NCI-H748 (cell line): ENCODE measurements at regions not wholly inside any gene's neighbourhood (a gene's known extent, or its start where the extent isn't known, plus 50 kb on each side); places are given as distances from the start of the nearest gene placed in this dataset.

Experiments used
- DNase-seq: peaks from one replicate; lab custom pipeline; 2025; ENCODE audit not compliant: unreplicated experiment; lab: John Stamatoyannopoulos, UW

- no peak for DNase-seq
Observed at GRCh38 chr7:85602196-85602595, 415.3 kb upstream of the SEMA3D start.

- DNase-seq: no peak
Observed at GRCh38 chr7:85600395-85600794, 413.5 kb upstream of the SEMA3D start.

- no peak for DNase-seq
Observed at GRCh38 chr7:85596827-85597226, 410.0 kb upstream of the SEMA3D start.

GRCh38 chr7:85595750-85596178 is 408.9 kb upstream of the SEMA3D start:
- no peak for DNase-seq

- DNase-seq: no peak
Observed at GRCh38 chr7:85593355-85593754, 406.5 kb upstream of the SEMA3D start.

DNA sequence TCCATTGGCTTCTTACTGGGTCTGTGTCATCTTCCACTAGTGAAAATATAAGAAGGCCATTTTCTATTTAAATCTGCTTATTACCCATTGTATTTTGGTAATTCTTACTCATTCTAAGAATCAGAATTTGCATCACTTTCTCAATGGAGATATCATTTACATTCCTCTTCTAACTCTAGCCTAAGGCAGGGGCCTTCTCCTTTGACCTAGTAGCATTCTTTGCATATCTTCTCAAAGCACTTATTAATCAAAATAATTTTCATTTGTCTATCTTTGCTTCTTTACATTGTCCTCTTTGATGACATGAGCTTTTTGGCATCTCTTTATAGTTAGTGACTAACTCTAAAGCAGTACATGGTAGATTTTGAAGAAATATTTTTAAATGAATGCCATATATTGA is 400.9 kb upstream of the SEMA3D start:
- DNase-seq: no peak

- DNase-seq: no peak
Observed at GRCh38 chr7:85586091-85586490, 399.2 kb upstream of the SEMA3D start.

DNA sequence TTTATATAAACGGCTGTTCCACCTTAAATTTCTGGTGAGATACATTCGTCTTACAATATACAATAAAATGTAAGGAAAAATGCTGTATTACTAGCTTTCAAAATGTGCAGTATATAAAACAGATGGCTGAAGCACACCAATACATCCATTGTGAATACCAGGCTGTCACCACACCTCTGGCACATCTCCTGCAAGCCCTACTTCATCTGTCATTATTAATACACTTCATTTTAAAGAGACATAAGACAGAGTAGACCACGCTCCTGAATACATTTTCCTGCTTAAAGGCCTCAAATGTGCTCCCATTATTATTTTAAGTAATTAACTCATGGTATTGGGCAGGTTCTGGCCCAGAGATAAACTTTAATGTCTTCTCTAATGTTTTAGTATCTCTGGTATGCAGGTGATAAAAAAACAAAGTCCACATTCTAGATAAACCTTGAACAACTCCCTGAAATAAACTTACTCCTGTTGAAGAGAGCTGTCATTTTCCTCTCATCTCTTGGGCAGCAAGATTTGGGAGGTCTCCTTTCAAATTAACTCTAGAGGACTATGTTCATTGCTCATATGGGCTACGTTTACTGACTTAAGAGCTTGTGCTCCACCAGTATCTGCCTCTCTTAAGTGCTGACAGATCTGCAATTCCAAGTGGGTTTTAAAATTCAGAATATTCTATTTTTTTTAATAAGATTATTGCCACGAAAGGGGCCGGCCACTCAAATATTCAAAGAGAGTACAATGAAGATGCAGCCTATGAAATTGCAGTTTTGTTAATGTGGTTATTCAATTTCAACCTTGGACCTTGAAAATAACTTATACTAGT is 396.5 kb upstream of the SEMA3D start:
- DNase-seq: no peak

DNA sequence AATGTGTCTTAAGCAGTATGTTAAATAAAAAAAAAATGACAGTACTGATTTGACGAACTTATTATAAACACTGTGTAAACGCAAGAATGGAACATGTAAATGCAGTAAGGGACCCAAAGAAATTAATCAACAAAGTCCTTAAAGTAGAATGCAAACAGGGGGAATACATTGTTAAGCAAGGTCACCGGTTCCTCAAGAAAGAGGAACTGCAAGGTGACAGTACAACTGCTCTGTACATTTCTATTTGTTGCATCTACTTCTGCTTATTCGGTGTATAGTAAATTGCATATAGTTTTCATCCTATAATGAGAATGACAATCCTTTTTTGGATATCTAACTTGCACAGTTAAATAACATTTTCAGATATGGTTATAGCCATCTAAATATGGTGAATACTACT is 387.0 kb upstream of the SEMA3D start:
- no peak for DNase-seq

DNA sequence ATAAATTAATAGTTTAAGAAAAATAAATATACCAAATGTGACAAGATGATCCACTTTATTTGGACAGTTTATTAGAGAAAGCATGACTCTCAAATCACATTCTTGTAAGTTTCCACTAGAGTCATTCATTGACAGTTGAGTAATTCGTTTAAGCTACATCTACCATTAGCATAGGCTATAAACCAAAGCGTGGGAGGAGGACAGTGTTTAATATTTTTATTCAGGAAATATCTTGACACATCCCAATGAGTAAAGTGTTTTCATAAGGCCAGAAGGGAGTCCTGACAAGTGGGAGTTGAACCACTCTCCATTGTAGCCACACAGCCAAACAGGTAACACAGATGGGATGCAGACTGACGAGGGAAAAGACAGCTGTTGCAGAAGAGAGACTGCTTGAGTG is 386.5 kb upstream of the SEMA3D start:
- DNase-seq: no peak

- DNase-seq: no peak
Observed at GRCh38 chr7:85570898-85571297, 384.0 kb upstream of the SEMA3D start.

DNA sequence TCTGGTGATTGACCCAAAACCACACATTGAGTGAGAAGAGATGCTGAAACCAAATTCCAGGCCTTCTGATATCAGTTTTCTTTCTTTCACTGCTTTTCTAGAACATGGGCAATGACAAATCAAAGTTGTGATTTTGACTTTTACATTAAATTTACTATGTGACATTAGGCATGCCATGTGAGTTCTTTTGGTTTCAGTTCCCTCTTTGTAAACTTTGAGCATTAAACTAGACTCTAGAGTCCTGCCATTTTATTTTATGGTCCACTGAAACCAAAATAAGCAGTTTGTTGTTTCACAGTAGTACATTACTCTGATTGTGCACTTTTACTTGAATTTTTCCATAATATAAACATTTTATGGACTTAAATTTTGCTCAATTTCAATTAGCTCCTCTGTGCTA is 381.1 kb upstream of the SEMA3D start:
- no peak for DNase-seq

- no peak for DNase-seq
Observed at GRCh38 chr7:85566095-85566794, 379.4 kb upstream of the SEMA3D start.

GRCh38 chr7:85565276-85565675 is 378.4 kb upstream of the SEMA3D start:
- no peak for DNase-seq

DNA sequence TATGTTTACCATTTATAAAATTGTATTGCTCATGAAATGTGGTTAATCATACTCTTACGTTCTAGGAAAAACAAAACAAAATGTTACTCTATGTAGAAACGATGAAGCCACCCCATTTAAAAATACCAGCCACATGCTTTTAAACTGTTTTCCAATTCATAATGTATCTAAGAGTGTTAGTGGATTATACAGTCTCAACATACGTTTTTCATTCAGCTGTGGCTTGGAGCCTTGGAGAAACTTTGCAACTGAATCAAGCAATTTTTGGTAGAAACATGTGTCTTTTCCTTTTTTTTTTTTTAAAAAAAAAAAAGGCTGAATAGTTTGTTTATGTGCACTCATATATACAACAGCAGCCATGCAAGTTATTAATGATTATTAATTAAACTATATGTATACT is 378.0 kb upstream of the SEMA3D start:
- DNase-seq: no peak

GRCh38 chr7:85561706-85562105 is 374.9 kb upstream of the SEMA3D start:
- no peak for DNase-seq

- peak; percentile 69 for DNase-seq
Observed at GRCh38 chr7:85554236-85555178, 367.7 kb upstream of the SEMA3D start.

DNA sequence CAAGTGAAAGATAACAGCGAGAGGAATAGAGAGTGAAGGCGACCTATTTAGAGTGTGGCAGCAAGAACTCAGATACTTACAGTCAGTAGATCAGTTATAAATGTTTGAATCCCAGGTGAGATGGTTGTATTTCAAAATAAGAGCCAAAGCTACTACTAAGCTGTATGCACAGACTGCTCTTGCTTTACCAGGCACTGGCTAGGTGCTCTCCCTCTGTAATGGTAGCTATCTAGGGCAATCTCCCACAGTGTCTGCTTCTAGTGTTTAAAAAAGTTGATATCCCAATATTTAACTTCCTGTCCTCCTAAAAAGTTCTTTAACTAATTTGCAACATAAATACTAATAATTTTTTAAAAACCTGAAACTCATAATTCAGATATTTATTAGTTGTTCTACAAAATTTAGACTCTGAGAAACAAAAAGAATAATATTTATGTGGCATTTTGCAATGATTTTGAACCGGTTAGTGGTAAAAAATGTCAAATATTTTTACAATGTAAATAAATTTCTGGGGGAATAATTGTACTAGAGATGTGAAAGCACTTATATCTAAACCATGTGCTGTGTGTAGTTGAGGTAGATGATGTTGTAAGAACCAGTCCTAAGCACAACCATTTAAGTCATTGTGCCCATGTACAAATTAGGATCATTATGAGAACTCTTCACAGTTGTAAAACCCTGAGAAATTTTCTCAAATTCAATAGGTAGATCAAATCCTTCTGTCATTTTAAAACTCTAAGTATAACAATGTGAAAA is 349.3 kb upstream of the SEMA3D start:
- DNase-seq: no peak

GRCh38 chr7:85529831-85530230 is 343.0 kb upstream of the SEMA3D start:
- no peak for DNase-seq

GRCh38 chr7:85529201-85529600 is 342.3 kb upstream of the SEMA3D start:
- DNase-seq: peak; percentile 18

DNA sequence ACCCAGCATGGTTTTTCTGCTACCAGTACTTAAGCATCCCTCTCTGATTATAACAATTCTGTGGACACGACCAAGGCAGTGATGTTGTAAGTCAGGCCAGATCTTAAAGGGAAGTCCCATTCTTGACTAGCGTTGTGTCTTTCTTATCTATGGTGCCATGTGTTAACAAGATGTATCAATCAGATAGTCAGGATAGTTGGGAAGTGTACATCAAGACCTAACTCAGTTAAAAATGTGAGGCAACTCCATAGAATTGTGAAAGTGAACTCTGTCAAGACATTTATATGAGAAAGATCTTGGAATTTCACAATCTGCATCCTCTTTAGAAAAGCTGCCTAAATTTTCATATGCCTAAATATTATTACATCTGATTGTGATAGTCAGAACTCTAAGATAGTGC is 341.7 kb upstream of the SEMA3D start:
- no peak for DNase-seq
